Stimulated activated CD4-positive, alpha-beta T cell treated with anti-CD3 and anti-CD28 coated beads, Interleukin-4, amount 100 ng/mL, for 1 hour (primary cell): ENCODE measurements at regions not wholly inside any gene's neighbourhood (a gene's known extent, or its start where the extent isn't known, plus 50 kb on each side); places are given as distances from the start of the nearest gene placed in this dataset.

Source experiments
- DNase-seq: peaks from one replicate; pipeline ENCODE4 v3.0.0-alpha.2; 2020

DNA sequence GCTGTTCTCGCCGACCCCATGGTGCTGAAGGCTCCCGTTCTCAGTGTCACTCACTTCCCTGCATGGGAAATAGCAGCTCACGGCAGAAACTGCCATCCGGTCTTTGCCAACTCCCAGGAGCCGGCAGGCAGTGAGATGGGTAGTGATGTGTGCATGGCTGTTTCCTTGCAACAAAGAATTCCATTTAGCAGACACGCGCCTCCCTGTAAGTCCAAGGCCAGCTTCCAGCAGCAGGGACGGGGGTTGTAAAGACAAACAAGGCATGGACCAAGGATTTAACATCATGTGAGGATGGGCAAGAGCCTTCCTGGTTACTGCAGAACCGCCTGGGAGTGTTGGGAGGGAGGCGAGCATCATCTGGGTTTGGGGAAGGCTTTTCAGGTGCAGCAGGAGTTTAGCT lies 273.1 kb downstream of the GLRX3 start:
- DNase-seq, result no peak

DNA sequence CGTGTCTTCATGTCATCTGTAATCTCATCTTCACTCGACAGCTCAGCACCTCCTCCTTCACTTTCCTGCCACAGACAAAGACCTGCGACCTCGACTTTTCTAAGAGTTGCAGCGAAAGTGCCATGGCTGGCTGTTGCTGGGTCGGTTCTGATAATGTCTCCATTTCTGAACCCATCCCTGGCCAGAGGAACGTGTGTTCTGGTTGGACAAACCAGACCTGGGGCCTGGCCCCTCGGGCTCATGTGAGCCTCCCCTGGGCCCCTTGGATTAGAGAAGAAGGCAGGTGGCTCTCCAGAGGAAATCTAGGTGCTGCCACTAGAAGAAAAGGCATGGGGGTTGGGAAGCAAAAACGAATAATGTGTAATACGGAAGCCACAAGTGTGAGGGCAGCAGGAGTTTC lies 273.7 kb downstream of the GLRX3 start:
- no peak for DNase-seq

DNA sequence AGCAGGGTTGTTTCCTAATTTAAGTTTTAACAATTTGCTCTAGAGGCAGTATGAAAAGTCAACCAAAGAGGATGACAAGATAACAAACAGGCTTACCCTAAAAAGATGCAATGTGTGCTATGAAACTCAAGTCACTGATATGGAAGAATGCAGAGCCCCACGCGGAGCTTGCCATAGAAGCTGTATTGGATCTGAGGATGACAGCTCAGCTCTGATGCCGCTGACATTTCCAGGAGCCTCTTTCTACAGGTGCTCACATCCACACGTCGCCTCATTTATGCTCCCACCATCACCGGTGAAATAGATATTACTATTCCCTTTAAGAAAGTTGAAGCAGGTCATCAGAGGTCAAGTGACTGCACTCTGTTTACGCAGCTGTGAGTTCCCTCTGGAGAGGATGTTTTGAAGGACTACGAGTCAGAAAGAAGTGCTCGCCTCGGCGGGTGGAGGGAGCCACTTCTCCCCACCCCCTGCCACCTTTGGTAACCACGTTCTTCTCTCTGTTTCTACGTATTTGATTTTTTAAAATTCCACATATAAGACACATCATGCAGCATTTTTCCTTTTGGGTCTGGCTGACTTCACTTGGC lies 275.4 kb downstream of the GLRX3 start:
- DNase-seq, result no peak

DNA sequence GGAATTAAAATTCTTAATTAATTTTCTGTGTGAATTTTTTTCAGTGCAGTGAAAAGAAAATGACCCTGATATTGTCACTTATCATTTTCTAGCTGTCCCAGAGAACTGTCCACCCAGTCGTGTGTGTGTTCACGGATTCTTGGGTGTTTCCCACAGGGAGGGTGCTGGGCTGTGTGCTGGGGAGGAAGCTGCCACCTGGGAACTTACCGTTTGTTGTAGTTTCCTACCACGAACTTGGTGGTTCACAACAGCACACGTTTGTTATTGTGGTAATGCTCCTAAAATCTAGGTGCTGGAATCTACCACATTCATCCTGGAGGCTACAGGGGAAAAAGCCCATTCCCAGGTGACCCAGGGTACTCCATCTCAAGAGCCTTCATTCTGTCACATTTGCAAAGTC lies 276.1 kb downstream of the GLRX3 start:
- no peak for DNase-seq

DNA sequence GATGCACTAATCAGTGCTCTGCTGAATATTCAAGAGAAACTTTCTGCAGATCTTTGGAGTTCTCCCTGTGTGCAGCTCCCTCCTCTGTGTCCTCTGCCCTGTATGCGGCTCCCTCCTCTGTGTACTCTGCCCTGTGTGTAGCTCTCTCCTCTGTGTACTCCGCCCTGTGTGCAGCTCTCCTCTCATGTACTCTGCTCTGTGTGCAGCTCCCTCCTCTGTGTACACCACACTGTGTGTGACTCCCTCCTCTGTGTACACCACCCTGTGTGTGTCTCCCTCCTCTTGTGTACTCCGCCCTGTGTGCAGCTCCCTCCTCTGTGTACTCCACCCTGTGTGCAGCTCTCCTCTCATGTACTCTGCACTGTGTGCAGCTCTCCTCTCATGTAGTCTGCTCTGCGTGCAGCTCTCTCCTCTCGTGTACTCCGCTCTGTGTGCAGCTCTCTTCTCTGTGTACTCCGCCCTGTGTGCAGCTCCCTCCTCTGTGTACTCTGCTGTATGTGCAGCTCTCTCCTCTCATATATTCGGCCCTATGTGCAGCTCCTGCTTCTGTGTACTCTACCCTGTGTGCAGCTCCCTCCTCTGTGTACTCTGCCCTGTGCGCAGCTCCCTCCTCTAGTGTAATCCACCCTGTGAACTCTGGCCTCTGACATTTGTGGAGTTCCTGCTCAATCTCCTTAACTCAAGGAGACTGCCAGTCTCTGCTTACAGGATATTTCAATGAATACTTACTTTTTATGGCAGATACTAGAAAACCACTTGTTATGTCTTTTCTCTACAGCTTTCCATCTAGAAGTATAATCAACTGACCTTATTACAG lies 280.4 kb downstream of the GLRX3 start:
- no peak for DNase-seq

DNA sequence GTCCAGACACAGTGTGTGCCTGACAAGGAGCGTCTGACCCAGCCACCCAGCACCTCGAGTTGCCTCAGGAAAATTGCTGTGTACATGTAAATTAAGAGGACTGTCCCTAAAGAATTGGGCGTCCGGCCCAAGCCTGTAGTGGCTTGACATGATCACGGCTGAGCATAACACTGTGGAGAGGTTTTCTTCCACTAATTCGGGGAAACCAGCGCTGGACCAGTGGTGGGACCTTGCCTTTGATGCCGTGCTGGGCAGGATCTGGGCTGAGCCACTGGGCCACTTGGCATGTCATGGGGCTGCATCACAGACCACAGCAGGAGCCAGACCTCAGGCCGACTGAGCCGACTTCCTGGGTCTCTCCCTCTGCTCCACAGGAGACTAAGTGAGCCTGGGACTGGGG lies 282.5 kb downstream of the GLRX3 start:
- no peak for DNase-seq

DNA sequence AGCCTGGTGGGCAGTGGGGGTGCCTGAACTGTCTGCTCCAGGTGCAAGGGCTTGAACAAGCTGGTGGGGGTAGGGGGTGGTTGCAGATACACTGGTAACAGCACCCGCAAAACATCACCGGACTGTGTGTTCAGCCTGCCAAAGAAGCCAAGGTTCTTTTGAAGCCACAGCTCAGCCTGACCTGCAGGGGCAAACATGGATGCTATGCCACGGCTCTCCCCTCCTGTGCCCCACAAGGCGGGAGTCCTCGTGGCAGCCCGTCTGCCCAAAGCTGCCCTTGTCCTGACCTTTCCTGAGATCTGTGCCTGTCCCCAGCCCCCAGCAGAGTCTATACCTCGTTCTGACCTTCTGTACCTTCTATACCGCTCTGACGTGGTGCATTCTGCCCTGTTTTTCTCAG lies 285.7 kb downstream of the GLRX3 start:
- no peak for DNase-seq

DNA sequence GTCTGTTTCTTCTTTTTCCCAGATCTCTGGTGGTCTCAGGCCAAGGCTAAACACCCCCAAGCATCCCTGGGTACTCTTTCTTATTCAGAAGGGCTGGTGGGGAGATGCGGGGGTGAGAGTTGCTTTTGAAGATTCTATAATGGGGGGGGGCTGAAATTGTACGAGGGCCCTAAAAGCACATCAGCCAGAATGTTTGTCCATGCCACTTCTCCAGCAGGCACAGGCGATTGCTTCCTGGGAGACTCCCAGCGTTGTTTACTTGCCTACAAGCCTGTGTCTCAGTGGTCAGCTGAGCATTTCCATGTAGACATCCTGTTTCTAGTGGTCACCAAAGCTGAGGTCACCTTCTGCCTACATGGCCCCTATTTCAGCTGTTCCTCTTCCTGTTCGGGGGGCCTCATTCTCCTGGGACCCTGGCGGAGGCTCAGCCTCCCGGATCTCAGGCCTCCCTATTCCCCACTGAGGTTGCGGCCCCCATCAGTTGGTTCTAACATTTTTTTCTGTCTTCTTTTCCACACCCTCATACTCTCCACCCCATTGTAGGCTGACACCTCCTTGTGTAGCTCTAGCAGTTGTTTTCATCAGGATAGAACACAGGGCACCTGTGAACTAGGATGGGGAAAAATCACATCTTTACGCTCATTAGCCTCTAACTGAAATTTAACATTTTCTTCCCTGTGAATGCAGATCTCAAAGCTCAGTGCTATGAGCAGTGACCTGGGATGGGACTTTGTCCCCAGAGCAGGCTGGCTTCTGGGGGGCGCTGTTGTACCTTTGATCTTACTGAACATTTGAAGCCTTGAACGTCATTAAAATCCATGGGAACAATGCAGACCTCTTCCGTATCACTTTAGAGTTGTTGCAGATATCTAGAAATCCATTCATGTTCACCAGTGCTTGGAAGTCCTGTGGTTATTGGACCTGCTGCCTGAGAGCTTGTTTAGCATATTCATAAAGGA lies 286.5 kb downstream of the GLRX3 start:
- DNase-seq, result no peak

DNA sequence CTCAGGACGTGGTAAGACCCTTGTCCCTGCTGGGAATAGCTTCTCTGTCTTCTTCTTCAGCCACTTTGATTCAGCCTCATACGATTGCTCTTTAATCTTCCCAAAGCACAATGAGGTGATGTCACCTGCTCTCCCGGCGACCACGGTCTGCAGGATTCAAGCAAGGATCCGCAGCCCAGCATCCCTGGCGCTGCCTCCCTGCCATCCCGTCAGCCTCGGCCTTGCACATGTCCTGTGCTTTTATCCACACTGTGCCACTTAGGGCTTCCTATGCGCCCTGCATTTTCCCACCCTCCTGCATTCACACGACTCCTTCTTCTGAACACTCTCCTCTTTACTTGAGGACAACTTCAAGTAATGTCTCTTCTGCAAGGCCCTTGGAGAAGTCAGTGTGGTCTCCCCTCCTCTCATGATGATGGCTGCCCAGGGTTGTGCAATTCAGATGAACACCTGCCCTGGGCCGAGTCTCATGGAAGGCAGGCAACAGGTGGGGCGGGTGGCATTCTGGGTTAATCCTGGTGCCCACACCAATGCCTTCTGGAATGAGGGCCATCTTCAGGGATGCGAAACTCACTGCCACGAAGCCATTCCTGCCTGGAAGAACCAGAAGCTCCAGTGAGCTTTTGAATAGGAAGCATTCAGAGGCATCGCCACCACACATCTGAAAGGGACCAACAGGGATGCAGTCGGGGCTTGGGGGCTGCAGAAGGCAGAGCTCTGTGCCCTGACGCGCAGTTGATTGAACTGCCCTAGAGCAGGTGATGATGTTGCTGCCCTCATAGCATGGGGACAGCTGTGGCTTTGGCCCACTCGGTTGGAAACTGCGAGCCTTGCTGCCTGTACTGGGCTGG lies 287.5 kb downstream of the GLRX3 start:
- DNase-seq, result no peak

DNA sequence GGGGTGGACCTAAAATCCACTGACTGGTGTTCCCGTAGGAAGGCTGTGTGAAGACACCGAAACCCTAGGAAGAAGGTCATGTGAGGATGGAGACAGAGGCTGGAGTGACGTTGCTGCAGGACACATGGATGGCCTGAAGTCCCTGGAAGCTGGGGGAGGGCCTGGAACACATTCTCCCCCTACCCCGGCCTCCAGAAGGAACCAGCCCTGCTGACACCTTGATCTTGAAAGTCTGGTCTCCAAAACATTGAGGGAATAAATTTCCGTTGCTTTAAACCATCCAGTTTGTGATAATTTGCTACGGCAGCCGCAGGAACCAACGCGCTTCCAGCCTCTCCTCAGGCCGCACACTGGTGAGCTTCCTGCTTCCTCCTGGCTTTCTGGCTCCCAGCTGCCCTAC lies 288.2 kb downstream of the GLRX3 start:
- DNase-seq, result no peak

DNA sequence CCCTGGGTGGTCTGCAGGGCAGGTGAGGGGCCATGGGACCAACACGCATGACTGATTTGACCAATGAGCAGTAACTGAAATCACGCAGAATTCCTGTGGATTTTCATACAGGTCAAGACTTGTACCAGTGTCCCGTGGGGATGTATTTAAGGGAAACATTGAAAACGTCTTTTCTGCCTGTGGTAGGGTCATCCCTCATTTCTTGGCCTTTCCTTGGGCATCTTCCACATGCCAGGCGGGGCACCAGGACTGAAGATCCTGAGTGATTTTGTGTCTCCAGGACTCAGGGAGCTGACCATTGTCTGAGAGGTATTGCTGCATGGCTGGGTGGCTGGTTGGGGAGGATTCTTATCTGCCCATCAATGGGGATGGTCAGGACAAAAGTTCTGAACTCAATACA lies 289.0 kb downstream of the GLRX3 start:
- DNase-seq, result no peak

DNA sequence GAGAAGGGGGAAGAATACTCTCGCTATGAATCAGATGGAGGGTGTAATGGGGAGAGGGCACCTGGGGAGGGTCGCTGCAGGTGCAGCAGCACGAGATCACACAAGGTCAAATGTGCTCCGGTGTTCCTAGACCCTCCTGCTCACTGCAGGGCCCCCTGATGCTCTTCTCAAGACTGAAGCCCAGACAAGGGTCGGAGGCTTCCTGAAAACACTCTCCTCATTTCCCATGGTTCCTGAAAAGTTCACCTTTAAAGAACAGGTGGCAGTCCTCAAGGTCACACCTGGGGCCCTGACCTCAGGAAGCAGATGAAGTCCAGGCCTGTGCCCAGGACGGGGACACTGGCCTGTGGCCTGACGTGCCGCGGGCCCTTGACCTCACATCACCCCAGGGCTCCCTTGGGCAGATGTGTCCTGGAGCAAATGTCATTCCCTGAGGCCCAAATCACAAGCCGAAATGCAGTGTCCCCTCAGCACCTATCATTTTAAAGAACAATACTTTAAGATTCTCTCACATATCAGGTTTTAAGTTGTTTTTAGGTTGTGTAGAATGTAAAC lies 289.8 kb downstream of the GLRX3 start:
- DNase-seq, result no peak

DNA sequence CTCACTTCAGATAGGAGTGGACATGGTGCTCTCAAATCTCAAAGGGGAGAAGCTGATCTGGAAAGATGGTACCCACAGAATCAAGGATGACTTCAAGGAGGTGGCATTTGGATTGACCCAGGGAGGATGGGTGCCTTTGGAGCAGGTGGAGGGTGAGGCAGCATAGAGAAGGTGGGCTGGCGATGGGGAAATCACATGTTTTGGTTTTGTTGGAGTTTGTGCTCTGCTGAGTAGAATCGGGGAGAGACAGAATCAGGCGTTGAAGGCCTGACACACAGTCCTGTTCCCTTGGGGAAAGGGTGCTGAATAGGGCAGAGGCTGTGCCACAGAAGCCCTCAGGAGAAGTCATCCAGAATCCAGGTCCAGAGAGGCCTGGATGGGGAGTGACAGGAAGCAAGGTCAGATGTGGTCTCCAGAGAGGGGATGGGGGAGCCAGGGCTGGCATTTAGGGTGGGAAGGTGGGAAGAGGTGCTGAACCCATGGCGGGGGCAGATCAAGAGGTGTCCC lies 291.1 kb downstream of the GLRX3 start:
- DNase-seq, result no peak

DNA sequence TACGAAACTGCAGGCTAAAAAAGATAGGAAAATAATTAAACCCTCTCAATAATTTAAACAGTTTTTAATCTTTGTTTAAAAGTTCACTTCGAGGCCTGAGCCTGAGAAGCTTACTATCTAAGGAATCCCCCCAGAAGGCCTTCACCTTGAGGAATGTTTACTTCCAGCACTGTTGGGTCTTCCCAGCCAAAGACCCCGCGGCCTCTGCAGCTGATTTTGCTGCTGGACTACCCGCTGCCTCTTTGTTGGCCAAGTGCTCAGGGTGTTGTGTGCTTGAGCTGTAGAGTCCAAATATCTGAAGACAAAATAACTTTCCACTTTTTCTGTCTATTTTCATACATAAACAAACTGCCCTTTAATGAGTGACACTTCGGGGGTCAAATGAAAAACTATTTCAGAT lies 292.7 kb downstream of the GLRX3 start:
- no peak for DNase-seq

DNA sequence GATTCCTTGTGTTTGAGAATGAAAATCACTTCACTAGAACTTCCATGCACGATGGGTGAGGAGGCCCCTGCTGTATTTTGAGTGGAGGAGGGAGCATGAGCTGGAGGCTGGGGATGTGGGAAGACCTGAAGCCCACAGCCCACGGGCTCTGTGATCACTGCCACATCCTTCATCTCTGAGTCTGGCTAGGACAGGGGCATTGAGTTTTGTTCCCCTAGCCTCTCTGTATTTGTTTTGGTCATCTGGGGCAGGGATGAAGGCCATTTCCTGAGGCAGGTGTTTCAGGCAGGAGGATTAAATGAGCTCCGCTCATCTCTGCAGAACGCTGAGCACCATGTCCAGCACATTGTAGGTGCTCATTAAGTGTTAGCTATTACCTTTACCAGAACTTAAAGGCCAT lies 293.6 kb downstream of the GLRX3 start:
- DNase-seq, result no peak

DNA sequence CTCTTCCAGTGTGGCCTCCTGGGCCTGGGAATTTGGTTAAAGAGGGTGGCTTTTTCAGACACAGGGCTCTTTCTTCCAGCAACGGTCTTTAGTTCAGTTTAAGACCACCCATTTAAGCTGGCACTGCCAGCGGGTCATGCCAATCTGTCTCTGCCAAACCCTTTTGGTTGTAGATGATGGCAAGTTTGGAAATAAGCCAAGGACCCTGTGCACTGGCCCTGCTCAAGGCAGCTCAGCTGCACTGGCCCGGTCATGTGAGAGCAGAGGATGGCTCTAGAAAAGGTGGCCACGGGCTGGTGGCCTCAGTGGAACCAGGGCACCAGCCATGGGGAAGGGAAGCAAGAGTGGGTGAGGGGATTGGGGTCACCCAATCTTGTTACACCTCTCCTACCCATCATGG lies 294.1 kb downstream of the GLRX3 start:
- no peak for DNase-seq

DNA sequence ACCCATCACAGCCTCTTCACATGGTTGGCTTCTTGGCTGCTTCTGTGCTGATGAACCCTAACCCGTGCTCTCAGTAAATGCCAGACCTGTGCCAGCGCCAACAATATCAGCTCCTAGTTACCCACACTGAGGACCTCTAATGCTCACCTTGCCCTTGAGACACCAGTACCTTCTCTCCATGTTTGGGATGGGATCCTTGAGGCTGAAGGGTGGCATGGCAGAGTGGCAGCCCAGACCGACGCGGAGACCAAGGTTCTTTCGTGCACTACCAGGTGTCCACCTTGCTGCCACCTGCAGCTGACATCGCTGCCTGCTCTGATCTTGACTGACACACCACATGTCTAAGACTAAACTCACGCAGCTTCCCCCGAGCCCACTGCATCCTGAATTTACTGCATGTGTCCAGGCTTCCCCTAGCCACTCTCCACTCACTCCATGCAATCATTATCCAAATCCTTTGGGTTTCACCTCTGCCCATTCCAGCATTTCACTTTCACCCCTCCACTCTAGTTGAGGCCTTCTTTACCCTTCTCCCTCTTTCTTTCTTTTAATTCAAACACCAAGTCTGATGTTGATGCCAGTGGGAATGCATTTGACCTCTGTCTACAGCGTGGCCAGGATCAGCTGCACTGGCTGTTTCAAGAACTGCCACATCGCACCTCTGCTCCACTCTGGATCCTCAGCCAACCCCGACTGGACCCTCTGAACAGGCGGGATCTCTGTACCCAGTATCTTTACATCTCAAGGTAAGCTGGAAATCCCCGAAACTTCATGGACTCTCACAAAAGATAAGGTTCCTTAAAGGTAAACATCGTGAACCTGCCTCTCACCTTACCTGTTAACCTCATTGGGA lies 294.9 kb downstream of the GLRX3 start:
- no peak for DNase-seq

DNA sequence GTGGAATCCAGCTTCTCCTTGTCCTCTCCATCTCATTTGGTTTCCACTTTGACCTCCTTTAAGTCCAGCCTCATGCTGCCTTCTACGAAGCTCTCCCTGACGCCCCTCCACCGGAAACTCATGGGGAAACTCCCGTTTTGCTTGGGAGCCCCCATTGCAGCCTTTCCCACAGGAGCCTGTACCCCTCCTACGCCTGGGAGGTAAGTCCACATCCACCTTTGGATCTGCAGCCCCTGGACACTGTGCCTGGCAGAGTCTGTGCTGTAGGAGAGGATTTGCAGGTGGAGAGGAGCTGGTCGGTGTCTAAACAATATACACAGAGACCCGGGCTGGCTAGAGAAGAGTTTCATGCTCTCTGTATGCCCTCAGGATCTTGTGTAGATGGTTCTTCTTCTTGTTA lies 296.1 kb downstream of the GLRX3 start:
- DNase-seq, result no peak

DNA sequence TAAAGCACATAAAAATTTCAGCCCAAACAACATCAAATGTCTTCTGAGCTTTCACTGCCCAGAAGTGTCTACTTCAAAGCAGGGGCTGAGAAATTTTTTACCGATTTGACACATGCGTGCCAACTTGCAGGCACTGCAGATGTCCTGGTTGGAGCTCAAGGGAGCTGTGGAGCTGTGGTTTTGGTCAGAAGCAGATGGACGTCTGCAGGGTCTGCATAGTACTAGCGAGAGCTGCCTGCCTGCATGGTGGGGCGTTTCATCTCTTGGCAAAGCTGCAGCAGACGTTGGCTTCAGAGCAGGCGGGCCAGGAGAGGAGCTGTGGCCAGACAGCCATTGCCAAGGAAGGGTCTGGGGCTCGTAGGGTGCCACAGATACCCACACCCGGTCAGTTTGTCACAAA lies 296.7 kb downstream of the GLRX3 start:
- no peak for DNase-seq

DNA sequence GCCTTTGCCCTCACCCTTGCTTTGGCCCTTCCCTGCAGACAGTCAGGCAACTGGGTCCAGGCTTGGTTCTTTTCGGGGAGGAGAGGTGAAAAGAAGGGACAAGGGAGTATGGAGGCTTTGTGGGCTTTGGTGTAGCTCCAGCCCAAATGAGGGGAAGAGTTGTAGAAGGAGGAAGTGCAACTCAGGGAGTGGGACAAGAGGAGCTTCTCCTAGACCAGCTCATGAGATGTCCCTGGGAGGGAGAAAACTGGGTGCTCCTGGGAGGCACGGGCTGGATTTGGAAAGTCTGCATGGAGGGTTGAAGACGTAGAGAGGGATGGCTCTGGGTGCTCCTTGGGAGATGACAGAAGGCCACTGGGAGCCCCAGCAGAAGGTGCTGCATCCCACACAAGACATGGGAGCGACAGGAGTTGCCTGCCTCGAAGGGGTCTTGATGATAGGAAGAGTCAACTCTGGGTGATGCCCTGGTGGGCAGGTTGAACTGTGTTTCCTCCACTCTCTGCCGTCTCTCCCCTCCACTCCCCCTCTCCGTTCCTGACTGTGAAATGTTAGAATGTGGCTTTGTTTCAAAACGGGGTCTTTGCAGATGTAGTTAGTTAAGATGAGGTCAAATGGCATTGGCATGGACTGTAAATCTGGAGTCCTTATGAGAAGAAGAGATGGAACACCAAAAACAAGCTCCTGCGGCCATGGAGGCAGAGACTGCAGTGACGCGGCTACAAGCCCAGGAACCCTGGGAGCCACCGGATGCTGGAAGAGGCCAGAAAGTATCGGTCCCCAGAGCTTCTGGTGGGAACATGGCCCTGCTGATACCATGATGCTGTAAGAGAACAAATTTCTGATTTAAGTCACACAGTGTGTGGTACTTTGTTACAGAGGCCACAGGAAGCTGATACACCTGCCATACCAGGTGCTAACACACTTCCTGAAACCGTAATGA lies 298.5 kb downstream of the GLRX3 start:
- no peak for DNase-seq
